Tibial nerve (tissue), 4 donors: ENCODE measurements at regions not wholly inside any gene's neighbourhood (a gene's known extent, or its start where the extent isn't known, plus 50 kb on each side); places are given as distances from the start of the nearest gene placed in this dataset.

Experiments used
- DNase-seq, 2 donors: peaks; one replicate each; pipeline ENCODE4 v3.0.0-alpha.2; 2019; ENCODE audit warnings: low spot score in 2 of 2
- H3K27ac ChIP-seq, 4 donors: fragments of 200-600 bp; sonication (generic) in 3 of 4; one replicate each; pipeline ENCODE4 v1.5.1; 2017 to 2019; ENCODE audit warnings: mild to moderate bottlenecking in 1 of 4
- H3K27me3 ChIP-seq, 2 donors: fragments of 200-600 bp; sonication (generic) in 1 of 2; one replicate each; pipeline versions ENCODE4 v1.5.1 to v1.6.0; 2017 to 2019
- H3K36me3 ChIP-seq, 3 donors: fragments of 200-600 bp; sonication (generic); one replicate each; pipeline ENCODE4 v1.5.1; 2018 to 2019
- H3K4me1 ChIP-seq, 4 donors: fragments of 200-600 bp; sonication (generic) in 3 of 4; one replicate each; pipeline ENCODE4 v1.5.1; 2017 to 2019
- H3K4me3 ChIP-seq, 4 donors: fragments of 200-600 bp; sonication (generic) in 3 of 4; one replicate each; pipeline ENCODE4 v1.5.1; 2017 to 2019; ENCODE audit warnings: mild to moderate bottlenecking in 1 of 4, moderate library complexity in 1 of 4
- H3K9me3 ChIP-seq, 4 donors: fragments of 200-600 bp; sonication (generic) in 3 of 4; one replicate each; pipeline ENCODE4 v1.5.1; 2017 to 2019
- EP300 ChIP-seq, 2 donors: sonication (generic); formaldehyde crosslinking; IDR thresholded peaks; one replicate each; pipeline ENCODE4 v1.6.1; 2017; ENCODE audit warnings: antibody characterized with exemption in 2 of 2, mild to moderate bottlenecking in 1 of 2
- POLR2A ChIP-seq, 2 donors: fragments of 450-650 bp; IDR thresholded peaks; one replicate each; pipeline ENCODE4 v1.6.1; 2017; ENCODE audit warnings: antibody characterized with exemption in 2 of 2, mild to moderate bottlenecking in 2 of 2, moderate library complexity in 2 of 2
- WGBS, 2 donors: methylation state at CpG; one replicate each; pipeline ENCODE4 v1.1.5; 2018; 5-methylcytosine and 5-hydroxymethylcytosine counted together
- TF ChIP-seq, protein P1 (sequence below), 5 experiments: fragments of 200-600 bp in 3 of 5; fragments of 450-650 bp in 2 of 5; sonication (generic) in 3 of 5; IDR thresholded peaks; one replicate each; pipeline ENCODE4 v1.5.1; 2016 to 2019; ENCODE audit warnings: antibody characterized with exemption in 5 of 5, mild to moderate bottlenecking in 3 of 5, moderate library complexity in 2 of 5

DNA sequence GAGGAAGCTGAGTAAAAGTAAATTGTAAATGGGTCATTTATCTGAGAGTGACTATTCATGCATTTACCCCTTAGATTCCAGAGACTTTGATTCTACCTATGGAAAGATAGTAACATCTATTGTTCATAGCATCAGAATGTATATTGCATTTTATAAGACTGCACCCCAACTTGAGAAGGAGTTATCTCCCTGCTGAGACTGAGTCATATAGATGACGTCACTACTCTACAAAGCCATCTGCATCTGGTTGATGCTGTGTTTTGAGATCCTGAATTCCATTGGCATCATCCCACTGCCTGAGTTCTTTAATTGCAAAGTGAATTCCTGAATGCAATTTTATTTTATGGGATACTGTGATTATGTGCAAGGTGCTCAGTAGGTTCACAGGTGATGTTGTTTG lies 444.0 kb upstream of the SLC35B3 start:
- DNase-seq: no peak
- Histone ChIP-seq H3K9me3 (no peaks in the 10 kb centered on the region), H3K4me3 (no peak overlapping the region), H3K36me3 (no peaks in the 10 kb centered on the region), H3K4me1 (no peaks in the 10 kb centered on the region), H3K27ac (no peak overlapping the region), H3K27me3 (no peaks in the 10 kb centered on the region)
- TF ChIP-seq POLR2A (IDR thresholded peaks at IDR 0.05): no peak
- TF ChIP-seq, protein P1, sequence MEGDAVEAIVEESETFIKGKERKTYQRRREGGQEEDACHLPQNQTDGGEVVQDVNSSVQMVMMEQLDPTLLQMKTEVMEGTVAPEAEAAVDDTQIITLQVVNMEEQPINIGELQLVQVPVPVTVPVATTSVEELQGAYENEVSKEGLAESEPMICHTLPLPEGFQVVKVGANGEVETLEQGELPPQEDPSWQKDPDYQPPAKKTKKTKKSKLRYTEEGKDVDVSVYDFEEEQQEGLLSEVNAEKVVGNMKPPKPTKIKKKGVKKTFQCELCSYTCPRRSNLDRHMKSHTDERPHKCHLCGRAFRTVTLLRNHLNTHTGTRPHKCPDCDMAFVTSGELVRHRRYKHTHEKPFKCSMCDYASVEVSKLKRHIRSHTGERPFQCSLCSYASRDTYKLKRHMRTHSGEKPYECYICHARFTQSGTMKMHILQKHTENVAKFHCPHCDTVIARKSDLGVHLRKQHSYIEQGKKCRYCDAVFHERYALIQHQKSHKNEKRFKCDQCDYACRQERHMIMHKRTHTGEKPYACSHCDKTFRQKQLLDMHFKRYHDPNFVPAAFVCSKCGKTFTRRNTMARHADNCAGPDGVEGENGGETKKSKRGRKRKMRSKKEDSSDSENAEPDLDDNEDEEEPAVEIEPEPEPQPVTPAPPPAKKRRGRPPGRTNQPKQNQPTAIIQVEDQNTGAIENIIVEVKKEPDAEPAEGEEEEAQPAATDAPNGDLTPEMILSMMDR (IDR thresholded peaks at IDR 0.05): no peak
- TF ChIP-seq EP300 (IDR thresholded peaks at IDR 0.05): no peak
- 87 to 94% methylated on average over 1 of the region's 1 CpG for WGBS, 2 donors

DNA sequence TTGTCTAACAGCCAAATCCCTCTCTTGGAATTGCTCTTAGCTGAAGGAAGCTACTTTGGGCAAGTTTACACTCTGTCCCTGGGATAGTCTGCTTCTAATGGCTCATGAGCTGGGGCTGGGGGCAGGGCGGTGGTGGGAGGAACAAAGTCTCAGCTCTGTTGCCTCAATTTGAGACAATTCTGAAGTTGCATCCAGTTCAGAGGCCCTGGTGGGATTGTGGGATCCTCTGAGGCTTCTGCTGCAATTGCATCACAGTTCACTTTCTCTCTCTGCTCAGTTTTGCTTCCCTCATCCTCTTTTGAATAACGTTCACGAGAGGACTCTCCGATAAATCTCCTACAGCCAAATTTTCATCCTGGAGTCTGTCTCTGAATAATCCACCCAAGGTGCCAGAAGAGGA lies 440.6 kb upstream of the SLC35B3 start:
- WGBS, 2 donors: 70 to 87% methylated on average over 4 of the region's 4 CpGs
- TF ChIP-seq POLR2A (IDR thresholded peaks at IDR 0.05): no peak
- TF ChIP-seq EP300 (IDR thresholded peaks at IDR 0.05): no peak
- TF ChIP-seq, protein P1 (IDR thresholded peaks at IDR 0.05): no peak
- no peaks in the 10 kb centered on the region for H3K9me3 ChIP-seq
- H3K27me3 ChIP-seq: no peaks in the 10 kb centered on the region
- H3K4me1 ChIP-seq: no peaks in the 10 kb centered on the region
- no peak overlapping the region for H3K4me3 ChIP-seq
- H3K36me3 ChIP-seq: no peaks in the 10 kb centered on the region
- no peak overlapping the region for H3K27ac ChIP-seq
- no peak for DNase-seq

DNA sequence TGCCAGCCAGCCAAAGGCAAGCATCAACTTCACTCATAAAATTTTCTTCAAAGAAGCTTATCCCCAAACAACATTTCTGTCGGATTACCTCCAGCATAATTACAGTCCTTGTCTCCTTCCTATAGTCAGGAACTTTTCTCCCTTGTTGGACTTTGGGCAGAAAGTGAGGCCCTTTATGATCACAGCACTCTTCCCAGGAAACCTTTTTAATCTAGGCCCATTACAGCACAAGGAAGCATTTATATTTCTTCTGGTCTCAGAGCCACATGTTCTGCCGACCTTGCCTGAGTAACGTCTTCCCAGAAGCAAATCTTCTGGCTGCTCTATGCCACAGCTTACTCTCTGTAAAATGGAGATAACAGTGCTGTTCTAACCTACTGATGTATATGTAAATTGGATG lies 437.2 kb upstream of the SLC35B3 start:
- H3K27ac ChIP-seq: no peak overlapping the region
- no peaks in the 10 kb centered on the region for H3K9me3 ChIP-seq
- no peaks in the 10 kb centered on the region for H3K27me3 ChIP-seq
- no peak overlapping the region for H3K4me3 ChIP-seq
- H3K36me3 ChIP-seq: no peaks in the 10 kb centered on the region
- DNase-seq: no peak
- no peaks in the 10 kb centered on the region for H3K4me1 ChIP-seq
- TF ChIP-seq EP300 (IDR thresholded peaks at IDR 0.05): no peak
- TF ChIP-seq, protein P1 (IDR thresholded peaks at IDR 0.05): no peak
- no peak for TF ChIP-seq POLR2A (IDR thresholded peaks at IDR 0.05)
- 48 to 54% methylated on average over 3 of the region's 3 CpGs for WGBS, 2 donors

DNA sequence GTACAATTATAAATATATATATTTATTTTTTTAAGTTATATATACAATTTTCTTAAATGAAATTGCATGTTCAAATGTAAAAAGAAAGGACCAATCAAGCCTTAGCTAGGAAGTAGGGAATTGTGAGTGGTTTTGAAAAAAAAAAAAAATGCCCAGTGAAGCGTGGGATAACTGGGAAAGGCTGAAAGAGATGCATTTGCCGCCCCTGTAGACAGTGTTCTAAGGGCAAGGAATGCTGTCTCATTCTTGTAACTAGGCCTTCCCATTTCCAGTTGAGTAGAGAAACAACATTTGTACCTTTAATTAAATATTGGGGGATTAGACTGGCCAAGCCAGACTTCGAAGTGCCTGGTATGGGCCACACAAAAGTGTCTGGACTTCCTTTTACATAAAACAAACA lies 430.1 kb upstream of the SLC35B3 start:
- H3K36me3 ChIP-seq: no peaks in the 10 kb centered on the region
- no peak overlapping the region for H3K27ac ChIP-seq
- DNase-seq: no peak
- no peaks in the 10 kb centered on the region for H3K4me1 ChIP-seq
- H3K27me3 ChIP-seq: no peaks in the 10 kb centered on the region
- no peak for TF ChIP-seq POLR2A (IDR thresholded peaks at IDR 0.05)
- TF ChIP-seq, protein P1 (IDR thresholded peaks at IDR 0.05): no peak
- TF ChIP-seq EP300 (IDR thresholded peaks at IDR 0.05): no peak
- 81 to 84% methylated on average over 3 of the region's 3 CpGs for WGBS, 2 donors
- no peak overlapping the region for H3K4me3 ChIP-seq
- no peaks in the 10 kb centered on the region for H3K9me3 ChIP-seq

DNA sequence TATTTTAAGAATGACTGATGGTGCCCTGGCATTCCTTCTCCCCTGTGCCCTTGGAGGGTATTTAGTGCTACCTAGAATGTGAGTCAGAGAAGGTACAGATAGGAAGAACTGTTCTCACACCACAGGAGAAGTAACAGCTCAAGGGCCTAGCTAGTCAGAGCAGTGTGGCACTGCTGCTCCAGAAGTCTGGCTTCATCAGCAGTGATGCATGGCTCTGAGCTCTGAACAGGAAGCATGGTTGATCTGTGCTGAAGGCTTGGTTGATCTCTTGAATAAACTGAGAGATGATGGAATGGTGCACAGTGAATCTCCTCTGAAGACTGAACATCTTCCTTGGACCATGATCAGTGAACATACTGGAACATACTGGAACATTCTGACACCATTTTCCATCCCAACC lies 425.3 kb upstream of the SLC35B3 start:
- Histone ChIP-seq H3K9me3 (no peaks in the 10 kb centered on the region), H3K4me3 (no peak overlapping the region), H3K27ac (no peak overlapping the region), H3K27me3 (no peaks in the 10 kb centered on the region), H3K36me3 (no peaks in the 10 kb centered on the region), H3K4me1 (no peaks in the 10 kb centered on the region)
- no peak for DNase-seq
- TF ChIP-seq POLR2A (IDR thresholded peaks at IDR 0.05) (no peak), EP300 (IDR thresholded peaks at IDR 0.05) (no peak)
- TF ChIP-seq, protein P1 (IDR thresholded peaks at IDR 0.05): no peak
